Uterus (tissue), 2 donors: ENCODE measurements at regions not wholly inside any gene's neighbourhood (a gene's known extent, or its start where the extent isn't known, plus 50 kb on each side); places are given as distances from the start of the nearest gene placed in this dataset.

Experiments used
- CTCF ChIP-seq, 4 experiments: fragments of 200-600 bp in 2 of 4; fragments of 450-650 bp in 2 of 4; sonication (generic) in 2 of 4; IDR thresholded peaks; one replicate each; pipeline ENCODE4 v1.5.1; 2016 to 2019; ENCODE audit warnings: antibody characterized with exemption in 4 of 4, mild to moderate bottlenecking in 2 of 4, moderate library complexity in 1 of 4
- POLR2A ChIP-seq, 2 donors: fragments of 450-650 bp; IDR thresholded peaks; one replicate each; pipeline ENCODE4 v1.6.1; 2016; ENCODE audit warnings: antibody characterized with exemption in 2 of 2, mild to moderate bottlenecking in 1 of 2, moderate library complexity in 1 of 2

GRCh38 chr17:56074361-56074890, 78.8 kb upstream of the ANKFN1 start:
- TF ChIP-seq CTCF (IDR thresholded peaks at IDR 0.05): no peak
- TF ChIP-seq POLR2A (IDR thresholded peaks at IDR 0.05): no peak
